ENCODE measurements at regions not wholly inside any gene's neighbourhood (a gene's known extent, or its start where the extent isn't known, plus 50 kb on each side); places are given as distances from the start of the nearest gene placed in this dataset.
"Not testable (repeated sequence)": the region's sequence is repeated elsewhere in the genome, so short reads cannot be mapped to it uniquely, and the experiment has no call there.

GRCh38 chr5:176083717-176084116, 115.6 kb upstream of the THOC3 start:
- TF ChIP-seq CTCF (IDR thresholded peaks at IDR 0.05); POLR2AphosphoS5 (IDR thresholded peaks at IDR 0.05; ENCODE audit: low read depth, low read length); EZH2phosphoT487 (IDR thresholded peaks at IDR 0.05; ENCODE audit: borderline replicate concordance, low read depth); USF2 (IDR thresholded peaks at IDR 0.05; ENCODE audit: borderline replicate concordance, low read depth, low read length); SIN3A (IDR thresholded peaks at IDR 0.05; ENCODE audit: borderline replicate concordance, low read depth, low read length): not testable (repeated sequence)
